CD4-positive, alpha-beta T cell treated with Interleukin-17A for 4 hours (primary cell): ENCODE measurements at regions not wholly inside any gene's neighbourhood (a gene's known extent, or its start where the extent isn't known, plus 50 kb on each side); places are given as distances from the start of the nearest gene placed in this dataset.
A peak's percentile ranks its signal among the peaks of the same experiment; 100 is the strongest.

Experiments used
- DNase-seq: peaks from one replicate; pipeline ENCODE4 v3.0.0-alpha.2; 2020; ENCODE audit warnings: mixed read lengths

DNA sequence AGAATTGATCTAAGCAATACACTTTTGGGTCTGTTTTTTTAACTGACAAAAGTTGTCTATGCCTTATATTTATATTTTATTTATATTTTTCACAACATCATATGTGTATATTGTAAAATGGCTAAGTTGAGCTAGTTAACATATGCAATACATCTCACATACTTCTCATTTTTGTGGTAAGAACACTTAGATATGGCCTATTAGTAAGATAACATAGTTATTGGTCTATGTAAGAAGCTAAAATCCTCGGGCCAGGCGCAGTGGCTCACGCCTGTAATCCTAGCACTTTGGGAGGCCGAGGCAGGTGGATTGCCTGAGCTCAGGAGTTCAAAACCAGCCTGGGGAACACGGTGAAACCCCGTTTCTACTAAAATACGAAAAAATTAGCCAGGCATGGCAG lies 275.6 kb upstream of the ID2 start:
- no peak for DNase-seq

DNA sequence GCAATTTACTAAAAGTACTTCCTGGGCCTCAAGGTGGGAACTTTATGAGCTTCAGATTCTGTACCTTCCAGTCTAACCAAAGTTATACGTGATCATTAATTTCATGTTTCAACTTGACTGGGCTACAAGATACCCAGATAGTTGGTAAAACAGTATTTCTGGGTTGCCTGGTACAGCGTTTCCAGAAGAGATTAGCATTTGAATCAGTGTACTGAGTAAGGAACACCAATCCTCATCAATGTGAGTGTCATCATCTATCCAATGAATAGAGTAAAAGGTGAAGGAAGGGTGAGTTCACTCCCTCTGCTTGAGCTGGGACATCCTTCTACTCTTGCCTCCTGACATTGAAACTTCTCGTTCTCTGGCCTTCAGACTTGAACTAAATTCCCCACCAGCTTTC lies 274.5 kb upstream of the ID2 start:
- no peak for DNase-seq

DNA sequence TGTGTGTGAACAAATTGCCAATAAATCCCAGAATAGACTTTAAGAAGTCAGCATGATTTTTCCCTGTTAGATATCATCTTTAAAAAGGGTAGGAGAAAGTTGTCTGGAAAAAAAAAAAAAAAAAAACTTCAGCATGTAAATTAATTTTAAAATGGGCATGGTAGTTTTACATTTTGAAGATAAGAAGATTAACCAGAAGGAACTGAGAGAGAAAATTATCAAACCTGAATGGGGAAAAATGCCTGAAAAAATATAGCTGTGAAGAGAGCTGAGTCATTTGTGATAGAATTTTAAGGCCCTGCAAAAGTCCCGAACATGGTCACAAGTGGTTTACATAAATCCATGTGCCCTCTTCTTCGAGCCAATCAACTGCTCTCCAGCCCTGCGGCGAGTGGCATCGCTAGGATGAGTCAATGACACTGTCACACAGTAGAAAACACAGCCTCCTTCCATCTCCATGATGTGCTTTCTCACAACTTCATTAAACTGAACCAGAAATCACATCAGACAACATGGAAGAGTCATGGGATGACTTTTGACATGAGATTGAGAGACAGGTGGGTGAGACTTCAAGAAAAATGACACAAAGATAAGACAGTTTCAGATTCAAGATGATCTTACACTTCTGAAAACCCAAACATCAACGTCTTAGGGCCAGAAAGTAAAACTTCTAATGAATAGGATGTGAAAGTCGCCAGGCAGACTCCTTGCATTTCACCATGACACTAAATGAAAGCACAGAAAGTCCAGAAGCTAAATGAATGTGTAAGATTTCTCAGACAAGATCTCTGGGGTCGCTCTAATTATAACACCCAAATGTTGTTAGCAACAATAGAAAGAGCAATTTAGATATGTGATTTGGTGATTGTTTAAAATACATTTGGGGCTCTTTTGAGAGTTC lies 273.0 kb upstream of the ID2 start:
- peak; percentile 38 for DNase-seq

DNA sequence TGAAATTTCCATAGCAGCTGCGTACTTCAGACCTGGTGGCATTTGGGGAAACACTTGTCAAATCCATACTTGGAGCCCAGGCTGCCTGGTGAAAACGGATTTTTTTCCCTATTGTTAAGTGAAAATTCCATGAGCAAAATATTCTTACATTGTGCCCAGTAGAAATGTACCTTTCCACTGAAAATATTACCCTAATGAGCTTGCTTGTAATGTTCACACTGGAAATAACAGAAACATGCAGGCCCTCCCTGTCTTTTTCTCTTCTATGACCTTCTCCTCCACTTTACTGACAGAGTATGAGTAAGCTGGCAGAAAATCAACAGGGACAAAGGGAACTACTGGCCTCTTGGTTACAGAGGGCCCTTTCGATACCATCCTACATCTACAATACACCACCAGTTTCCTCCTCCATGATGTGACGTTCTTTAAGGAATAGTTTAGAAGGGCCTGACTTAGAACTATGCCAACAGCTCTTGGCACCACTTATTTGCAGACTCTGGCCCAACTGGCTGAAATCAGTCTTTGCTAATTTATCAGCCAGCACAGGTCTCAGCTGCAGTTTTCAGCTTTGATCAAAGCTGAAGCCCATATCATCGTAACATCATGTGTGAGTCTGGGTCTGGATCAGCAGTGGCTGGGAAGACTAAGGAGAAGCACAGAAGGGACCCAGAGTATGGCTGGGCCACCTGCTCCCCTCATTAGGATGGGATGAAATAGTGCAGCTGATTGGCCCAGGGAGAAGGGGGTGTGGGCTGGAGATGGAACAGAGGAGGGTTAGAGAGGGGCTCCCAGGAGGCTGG lies 272.2 kb upstream of the ID2 start:
- DNase-seq = no peak

DNA sequence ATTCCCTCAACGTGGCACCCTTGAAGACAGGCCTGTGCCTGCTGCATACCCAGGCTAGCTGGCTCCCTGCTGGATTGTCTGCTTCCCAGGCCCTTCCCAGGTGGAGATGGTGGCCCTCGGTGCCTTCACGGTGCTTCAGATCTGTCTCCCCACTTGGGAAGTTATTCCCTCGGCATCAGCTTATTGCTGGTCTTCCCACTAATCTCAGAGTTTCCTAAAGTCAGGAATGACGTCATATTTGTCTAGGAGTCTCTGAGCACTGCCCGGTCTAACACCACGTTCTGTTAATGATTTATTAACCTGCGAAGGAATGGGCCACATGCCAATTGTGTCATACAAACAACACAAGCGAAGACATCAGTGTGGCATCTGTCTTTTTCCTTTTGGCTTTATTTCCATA lies 269.8 kb upstream of the ID2 start:
- DNase-seq = no peak

DNA sequence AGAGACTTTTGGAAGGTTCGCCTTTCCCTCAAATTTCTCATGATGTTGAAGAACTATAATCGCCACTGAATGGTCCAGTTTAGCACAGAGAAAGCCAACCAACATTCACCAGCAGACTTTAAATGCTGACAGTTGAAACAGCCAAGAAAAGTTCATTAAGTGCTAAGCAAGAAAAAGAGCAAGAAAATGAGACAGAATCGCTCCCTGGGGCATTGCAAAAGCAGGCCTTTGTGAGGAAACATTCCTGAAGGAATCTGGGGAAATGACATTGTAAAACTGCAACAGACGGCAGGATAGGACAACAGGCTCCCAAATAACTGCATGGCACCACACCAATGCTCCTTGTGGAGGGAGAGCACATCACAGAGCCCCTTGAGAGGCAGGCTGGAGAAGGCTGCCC lies 269.3 kb upstream of the ID2 start:
- no peak for DNase-seq

DNA sequence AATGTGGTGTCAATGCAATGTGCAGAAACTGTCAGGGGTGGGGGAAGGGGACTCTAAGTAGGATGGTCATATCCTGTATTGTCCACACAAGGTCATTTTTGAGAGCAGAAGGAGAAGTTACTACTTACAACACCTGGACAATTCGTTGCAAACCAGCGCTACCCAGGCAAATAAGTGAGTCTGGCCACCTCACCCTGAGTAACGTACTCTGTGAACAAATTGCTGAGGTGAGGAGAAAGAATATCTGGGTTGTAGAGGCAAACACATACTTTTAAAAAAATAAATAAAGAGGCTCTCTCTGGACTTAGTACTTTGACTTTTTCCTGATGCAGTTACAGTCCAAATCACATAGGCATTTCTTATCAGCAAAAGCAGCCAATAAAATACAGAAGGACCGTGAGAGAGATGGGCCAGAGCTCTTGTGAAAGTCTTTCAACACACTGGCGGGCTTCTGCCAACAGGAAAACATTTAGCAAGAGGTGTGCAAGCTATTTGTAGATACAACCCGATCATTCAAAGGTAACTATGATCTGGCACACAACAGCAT lies 268.2 kb upstream of the ID2 start:
- DNase-seq = no peak

DNA sequence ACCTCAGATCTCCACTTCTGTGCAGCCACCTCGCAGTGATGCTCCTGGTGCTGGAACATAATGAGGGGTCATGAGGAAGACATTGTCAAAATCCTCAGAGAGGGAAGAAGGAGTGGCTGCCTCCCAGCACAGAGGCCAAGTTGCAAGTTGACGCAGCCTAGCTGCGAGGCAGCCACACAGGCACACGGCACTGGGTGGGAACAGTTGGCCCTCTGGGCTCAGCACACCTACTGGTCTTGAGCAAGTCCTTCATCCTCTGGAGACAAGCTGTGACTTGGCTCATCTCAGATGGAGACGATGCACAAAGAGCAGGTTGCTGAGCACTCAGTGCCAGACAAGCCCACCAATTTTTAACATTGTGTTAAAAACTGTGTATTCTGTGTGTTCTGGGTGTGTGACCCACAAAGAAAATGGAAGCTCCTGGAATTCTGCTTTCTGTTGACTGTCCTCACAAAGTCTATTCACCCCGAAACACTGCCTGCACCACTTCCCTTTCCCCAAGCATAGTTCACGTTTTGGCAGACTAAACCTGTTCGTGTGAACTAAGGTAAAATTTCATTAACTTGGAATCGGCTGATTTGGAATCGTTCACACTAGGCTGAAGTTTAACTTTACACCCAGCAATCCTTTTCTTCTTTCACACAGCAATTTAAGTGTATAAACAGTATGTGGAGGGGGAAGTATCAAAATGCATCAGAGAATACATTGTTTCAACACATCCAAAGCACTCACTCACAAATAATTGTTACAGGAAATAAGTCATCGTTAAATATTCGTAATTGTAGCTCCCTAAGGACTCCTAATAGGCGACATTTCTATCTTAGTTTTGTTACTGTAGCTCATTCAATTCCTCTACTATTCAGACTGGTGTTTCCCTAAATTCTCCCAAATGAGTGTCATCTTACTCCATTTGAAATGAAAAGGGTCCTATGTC lies 266.6 kb upstream of the ID2 start:
- DNase-seq = no peak

DNA sequence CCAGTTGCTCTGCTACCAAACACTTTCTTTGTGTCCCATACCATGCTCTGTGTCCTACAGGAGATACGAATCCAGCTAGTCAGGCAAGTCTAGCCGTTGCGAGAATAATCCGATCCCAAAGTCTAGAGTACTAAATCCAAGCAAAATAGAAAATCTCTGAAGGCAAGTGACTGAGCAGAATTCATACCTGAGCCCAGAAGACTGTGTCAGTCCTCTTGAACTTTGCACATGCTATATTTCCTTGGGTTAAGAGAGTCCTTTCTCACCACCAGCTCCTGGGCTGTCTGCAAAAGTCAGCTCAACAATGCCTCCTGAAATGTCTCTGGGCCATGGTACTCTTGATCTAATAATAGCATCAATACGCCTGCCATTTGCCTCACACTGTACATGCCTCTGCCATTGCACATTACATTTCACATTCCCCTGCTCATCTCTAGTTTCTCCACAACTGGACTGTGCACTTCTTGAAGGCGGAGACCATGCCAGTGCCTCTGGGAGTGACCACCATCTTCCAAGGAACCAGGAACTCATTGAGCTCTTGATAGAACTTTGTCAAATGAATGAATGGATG lies 265.8 kb upstream of the ID2 start:
- DNase-seq = no peak

DNA sequence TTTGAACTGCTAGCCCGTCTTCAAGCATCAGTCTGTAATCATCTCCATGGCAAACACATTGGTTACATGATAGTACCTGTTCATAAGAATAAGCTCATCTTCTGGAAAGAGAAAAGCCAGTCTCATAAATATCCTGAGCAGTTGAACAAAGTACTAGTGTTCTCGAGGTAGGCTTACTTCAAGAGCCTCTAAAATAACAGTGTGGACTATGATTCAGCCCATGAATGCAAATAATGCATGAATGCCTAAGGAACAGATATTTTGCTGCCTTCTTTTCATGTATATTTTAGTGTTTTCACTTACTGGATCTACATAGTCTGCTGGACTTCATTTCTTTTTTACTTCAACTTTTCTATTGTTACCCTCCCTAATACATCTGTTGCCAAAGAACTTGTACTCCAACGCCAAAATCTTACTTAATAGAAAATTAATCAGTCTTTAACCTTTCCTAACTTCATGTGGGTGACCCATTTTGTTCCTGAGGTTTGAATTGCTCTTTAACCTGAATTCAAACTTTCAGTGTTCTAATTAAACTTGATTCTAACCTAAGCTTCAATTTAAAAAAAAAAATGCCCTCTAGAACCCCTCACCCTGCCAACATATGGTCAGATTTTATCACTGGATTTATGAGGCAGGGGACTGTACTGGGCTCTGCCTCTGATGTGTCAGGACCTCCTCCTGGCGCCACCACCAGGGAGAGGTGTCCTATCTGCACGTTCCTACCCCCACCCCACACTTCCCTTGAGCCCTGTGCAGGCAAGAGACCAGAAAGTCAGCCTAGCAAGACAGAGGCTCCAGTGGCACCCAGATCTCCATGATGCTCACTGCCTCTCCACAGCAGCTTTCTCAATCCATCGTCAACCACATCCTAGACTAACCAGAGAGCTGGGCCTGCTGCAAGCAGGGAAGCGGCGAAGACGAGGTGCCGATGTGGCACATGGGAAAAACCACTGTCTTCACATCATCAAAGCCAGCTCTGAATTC lies 264.7 kb upstream of the ID2 start:
- DNase-seq = no peak

DNA sequence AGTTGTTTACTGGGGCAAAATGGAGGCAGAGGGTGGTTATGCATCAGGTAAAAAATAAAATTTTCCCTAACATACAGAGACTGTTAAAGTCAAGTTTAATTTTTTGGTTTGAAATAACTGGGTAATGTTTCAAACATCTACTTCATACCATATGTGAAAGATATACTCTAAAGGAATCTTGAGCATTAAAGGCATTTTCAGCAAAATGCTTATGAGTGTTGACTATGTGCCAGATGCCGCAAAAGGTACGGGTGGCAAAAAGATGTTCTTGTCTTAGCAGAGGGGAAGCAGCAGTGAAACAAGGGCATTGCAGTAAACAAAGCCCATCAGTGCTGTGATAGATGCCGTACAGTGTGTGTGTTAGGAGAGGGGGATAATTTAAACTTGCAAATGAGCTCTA lies 263.1 kb upstream of the ID2 start:
- DNase-seq = no peak

DNA sequence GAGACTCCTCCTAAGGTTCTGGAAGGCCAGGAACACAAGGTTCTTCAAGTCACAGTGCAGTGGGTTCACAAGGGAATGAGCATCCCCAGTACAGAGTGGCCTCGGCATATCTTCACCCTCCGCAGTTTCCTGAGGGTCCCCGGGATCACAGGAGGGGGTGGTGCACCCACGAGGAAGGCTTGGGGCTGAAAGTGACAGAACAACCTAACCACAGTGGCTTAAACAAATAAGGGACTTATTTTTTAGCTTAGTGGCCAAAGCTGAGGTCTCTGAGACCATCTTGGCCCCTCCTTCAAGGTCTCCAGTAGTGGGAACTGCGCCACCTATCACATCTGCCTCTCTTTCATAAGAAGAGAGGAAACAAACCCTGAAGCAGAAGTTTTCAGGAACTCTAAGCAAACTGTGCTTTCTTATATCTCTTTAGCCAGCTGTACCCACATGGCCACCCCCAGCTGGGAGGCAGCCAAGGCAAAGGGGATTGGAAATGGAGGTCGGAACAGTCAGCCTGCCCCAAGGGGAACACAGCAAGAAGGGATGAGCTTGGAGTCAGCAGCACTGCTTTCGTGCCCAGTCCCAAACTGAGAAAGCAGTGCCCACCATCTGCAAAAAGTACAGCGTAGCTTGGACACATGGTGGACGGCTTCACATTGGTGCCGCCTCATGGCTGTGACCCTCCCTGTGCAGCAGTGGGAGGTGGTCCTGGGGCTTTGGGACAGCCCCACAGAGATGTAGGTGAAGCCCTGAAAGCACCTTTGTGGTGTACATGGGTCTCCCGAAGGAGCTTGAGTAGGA lies 260.0 kb upstream of the ID2 start:
- DNase-seq = no peak

DNA sequence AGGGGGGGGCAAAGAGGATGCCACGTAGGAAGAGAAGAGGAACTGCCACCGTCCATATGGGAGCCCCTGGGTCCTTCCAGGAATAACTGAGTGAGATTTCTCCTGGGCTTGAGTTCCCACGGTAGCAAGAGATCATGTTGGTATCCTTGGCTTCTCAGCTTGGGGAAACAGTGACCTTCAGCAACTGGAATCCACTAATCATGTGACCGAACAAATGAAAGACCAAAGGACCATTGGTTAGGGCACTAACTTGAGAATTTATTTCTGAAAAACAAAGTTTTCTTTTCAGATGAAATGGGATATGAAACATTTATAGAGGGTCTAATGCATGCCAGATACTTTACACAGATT lies 259.4 kb upstream of the ID2 start:
- DNase-seq = no peak

DNA sequence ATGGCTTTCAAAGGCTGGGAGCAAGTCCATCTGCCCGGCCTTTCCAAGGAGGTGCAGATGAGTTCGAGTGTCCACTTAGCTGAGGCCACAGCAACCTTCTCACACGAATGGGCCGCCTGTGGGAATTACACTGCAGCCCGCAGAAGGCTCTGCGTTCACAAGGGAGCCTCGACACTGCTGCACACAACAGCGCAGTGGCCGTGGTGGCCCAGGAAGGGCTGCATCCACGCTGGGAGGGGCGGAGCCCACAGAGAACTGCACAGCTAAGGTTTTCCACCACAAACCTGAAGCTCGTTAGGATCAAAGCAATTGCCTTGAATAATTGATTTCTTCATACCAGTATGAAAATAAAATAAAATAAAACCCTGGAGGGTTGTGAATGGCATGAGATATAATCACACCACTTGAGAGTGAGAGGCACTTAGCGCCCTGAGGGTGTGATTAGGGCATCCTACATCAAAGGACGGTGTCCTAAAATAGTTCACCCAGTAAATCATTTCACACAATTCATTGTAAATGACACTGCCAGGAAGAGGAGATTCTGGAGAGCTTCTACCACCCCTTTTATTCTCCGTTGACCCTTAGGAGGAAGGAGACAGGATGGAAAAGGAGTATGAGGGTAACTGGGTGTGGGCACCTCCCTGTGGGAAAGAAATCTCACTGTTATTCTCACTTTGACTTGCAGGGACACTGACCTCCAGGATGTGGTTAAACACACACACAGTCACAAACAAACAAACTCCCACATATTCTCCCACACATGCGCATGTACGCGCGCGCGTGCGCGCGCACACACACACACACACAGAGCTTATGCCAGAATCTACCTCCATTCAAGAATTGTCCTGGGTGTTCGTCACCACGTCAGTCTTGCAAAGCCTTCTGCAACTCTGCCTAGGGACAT lies 256.6 kb upstream of the ID2 start:
- DNase-seq = no peak

DNA sequence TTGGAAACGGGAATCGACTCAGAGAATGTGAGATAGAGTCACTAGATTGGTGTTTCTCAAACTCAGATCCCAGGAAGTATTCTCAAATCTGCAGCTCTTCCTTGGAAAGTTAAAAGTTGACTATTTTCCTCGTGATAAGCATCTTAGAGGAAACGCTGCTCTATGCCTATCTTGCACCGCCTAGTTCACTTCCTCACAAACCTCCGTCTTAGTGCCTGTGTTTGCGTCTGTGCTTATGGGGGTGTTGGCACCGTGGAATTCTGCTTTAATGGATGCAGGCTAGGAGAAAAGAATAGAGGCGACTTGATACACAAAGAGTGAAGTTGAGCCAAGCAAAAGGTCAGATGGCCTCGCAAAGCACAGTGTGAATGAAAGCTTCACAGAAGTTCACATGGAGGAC lies 255.3 kb upstream of the ID2 start:
- DNase-seq = no peak

DNA sequence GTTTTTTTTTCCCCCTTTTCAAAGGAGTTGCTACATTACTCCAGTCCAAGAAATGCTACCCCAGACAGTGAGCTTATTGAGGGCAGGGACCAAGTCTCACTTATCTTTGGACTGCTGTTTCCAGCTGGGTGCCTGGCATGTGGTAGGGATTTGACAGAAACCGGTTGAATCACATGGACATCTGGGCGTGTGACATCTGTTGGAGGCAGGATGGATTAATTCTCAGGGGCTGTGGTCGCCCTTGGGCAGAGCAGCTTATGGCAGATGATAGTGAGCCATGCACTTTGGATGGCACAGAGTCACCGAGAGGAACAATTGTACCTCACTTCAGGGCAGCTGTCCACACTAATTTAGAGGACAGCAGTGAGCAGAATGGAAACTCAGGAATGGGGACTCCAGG lies 254.6 kb upstream of the ID2 start:
- no peak for DNase-seq

DNA sequence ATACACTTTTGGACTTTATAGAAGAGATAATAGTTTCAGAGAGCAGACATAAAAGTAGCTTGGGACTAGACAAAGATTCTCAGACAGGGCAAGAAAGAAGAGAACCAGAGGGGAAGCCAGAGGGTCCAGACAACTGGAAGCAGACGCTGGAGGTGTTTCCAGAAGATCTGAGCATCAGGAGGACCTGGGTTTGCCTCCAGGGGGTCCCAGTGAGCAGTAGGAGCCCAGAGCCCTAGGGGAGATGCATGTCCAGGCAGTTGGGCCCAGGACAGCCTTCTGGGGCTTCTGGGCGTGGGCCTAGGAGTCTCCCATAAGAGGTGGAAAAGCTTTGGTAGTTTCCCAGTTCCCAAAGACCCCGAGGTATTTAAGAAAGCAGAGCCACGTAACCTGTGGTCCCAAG lies 251.2 kb upstream of the ID2 start:
- DNase-seq = no peak

DNA sequence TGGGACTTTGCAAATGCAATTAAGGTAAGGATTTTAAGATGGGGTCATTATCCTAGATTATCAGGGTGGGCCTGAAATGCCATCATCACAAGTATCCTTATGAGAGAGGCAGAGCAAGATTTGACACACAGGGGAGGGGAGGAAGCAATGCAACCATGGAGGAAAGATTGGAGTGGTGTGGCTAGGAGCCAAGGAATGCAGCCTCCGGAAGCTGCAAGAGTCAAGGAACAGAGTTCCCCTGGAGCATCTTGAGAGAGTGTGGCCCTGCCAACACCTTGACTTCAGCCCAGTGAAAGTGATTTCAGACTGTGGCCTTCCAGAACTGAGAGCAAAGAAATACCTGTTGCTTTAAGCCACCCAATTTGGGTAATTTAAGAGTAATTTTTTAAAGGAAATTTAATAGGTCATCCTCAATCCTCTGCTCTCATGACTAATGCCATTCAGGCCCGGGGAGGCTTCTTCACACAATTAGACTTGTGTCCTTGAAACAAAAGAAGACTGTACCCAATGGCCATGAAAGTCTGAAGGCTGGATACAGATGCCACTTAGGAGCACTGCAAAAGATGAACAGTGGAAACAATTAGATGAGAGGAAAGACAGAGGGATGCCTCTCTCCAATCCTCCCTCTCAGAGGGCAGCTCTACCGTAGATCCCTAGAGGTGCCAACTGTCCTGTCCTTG lies 250.3 kb upstream of the ID2 start:
- no peak for DNase-seq
